Type B pancreatic cell (in vitro differentiated cells): ENCODE measurements at regions not wholly inside any gene's neighbourhood (a gene's known extent, or its start where the extent isn't known, plus 50 kb on each side); places are given as distances from the start of the nearest gene placed in this dataset.
"Not testable (repeated sequence)": the region's sequence is repeated elsewhere in the genome, so short reads cannot be mapped to it uniquely, and the experiment has no call there.

Source experiments
- DNase-seq: peaks from one replicate; pipeline ENCODE4 v3.0.0; 2021; ENCODE audit warnings: mixed read lengths; ENCODE audit not compliant: unreplicated experiment; ENCODE audit errors: extremely low spot score
- H3K27ac Mint-ChIP-seq: 2 replicates; pipeline ENCODE4 v1.8.0; 2021; ENCODE audit warnings: mild to moderate bottlenecking, mixed read lengths
- H3K27me3 Mint-ChIP-seq: 2 replicates; pipeline ENCODE4 v1.8.0; 2021; ENCODE audit warnings: mixed read lengths
- H3K36me3 Mint-ChIP-seq: 2 replicates; pipeline ENCODE4 v1.8.0; 2021; ENCODE audit warnings: mixed read lengths
- H3K4me1 Mint-ChIP-seq: one replicate; pipeline ENCODE4 v1.8.0; 2021; ENCODE audit warnings: mixed read lengths; ENCODE audit not compliant: unreplicated experiment
- H3K4me3 Mint-ChIP-seq: 2 replicates; pipeline ENCODE4 v1.8.0; 2021; ENCODE audit warnings: mild to moderate bottlenecking, mixed read lengths
- H3K9me3 Mint-ChIP-seq: 2 replicates; pipeline ENCODE4 v1.8.0; 2021; ENCODE audit warnings: mixed read lengths
- CTCF ChIP-seq: fragments of 200-600 bp; sonication (generic); conservative IDR thresholded peaks from 2 replicates; pipeline ENCODE4 v1.5.0; 2021; ENCODE audit warnings: antibody characterized with exemption, mild to moderate bottlenecking

- Mint-ChIP-seq H3K27me3 (no peaks in the 10 kb centered on the region), H3K4me3 (no peak overlapping the region), H3K9me3 (no peaks in the 10 kb centered on the region), H3K36me3 (no peaks in the 10 kb centered on the region), H3K27ac (no peak overlapping the region), H3K4me1 (peaks cover 26% of the 10 kb centered on the region)
- no peak for TF ChIP-seq CTCF
- no peak for DNase-seq
Observed at GRCh38 chr6:109912952-109913351, 65.2 kb upstream of the GPR6 start.

DNA sequence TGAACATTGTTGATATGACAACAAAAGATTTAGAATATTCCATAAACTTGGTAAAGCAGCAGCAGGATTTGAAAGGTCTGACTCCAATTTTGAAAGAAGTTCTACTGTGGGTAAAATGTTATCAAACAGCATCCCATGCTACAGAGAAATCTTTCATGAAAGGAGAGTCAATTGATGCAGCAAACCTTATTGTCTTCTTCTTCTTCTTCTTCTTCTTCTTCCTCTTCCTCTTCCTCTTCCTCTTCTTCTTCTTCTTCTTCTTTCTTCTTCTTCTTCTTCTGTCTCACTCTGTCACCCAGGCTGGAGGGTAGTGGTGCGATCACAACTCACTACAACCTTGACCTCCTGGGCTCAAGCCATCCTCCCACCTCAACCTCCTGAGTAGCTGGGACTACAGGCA is 62.4 kb upstream of the GPR6 start:
- H3K9me3 Mint-ChIP-seq, H3K27ac Mint-ChIP-seq, H3K36me3 Mint-ChIP-seq, H3K27me3 Mint-ChIP-seq, H3K4me3 Mint-ChIP-seq, DNase-seq: not testable (repeated sequence)
- peaks cover 19% of the 10 kb centered on the region for H3K4me1 Mint-ChIP-seq

- no peak for DNase-seq
- no peak for TF ChIP-seq CTCF
- Mint-ChIP-seq H3K4me1 (peaks cover 11% of the 10 kb centered on the region), H3K4me3 (no peak overlapping the region), H3K36me3 (no peaks in the 10 kb centered on the region), H3K9me3 (no peaks in the 10 kb centered on the region), H3K27ac (no peak overlapping the region), H3K27me3 (no peaks in the 10 kb centered on the region)
Observed at GRCh38 chr6:109916759-109917158, 61.4 kb upstream of the GPR6 start.

- Mint-ChIP-seq H3K4me3 (no peak overlapping the region), H3K9me3 (no peaks in the 10 kb centered on the region), H3K27me3 (no peaks in the 10 kb centered on the region), H3K27ac (no peak overlapping the region), H3K4me1 (no peaks in the 10 kb centered on the region), H3K36me3 (no peaks in the 10 kb centered on the region)
- TF ChIP-seq CTCF = no peak
- no peak for DNase-seq
Observed at GRCh38 chr6:109918227-109918626, 59.9 kb upstream of the GPR6 start.

GRCh38 chr6:109920911-109921310 is 57.2 kb upstream of the GPR6 start:
- H3K4me1 Mint-ChIP-seq = peaks cover 11% of the 10 kb centered on the region
- H3K36me3 Mint-ChIP-seq = no peaks in the 10 kb centered on the region
- H3K9me3 Mint-ChIP-seq = no peaks in the 10 kb centered on the region
- no peak overlapping the region for H3K27ac Mint-ChIP-seq
- H3K4me3 Mint-ChIP-seq = no peak overlapping the region
- no peak for TF ChIP-seq CTCF
- no peak for DNase-seq
- no peaks in the 10 kb centered on the region for H3K27me3 Mint-ChIP-seq

DNA sequence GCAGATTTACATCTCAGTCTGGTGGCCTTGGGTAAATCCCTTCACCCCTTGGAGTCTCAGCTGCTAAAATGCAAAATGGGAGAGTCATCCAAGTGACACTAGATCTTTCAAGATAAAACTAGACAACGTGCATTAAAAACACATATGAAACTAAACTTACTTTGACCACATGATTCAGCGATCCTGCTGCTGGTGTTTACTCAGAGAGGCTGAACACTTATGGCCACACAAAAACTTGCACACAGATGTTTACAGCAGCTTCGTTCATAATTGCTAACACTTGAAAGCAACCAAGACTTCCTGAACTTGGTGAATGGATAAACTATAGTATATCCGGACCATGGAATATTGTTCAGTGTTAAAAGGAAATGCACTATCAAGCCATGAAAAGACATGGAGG is 55.3 kb upstream of the GPR6 start:
- Mint-ChIP-seq H3K27me3 (no peaks in the 10 kb centered on the region), H3K9me3 (no peaks in the 10 kb centered on the region), H3K4me1 (peaks cover 11% of the 10 kb centered on the region), H3K36me3 (no peaks in the 10 kb centered on the region), H3K27ac (no peak overlapping the region), H3K4me3 (no peak overlapping the region)
- no peak for TF ChIP-seq CTCF
- no peak for DNase-seq
